ENCODE measurements at regions not wholly inside any gene's neighbourhood (a gene's known extent, or its start where the extent isn't known, plus 50 kb on each side); places are given as distances from the start of the nearest gene placed in this dataset.

- H3K27ac ChIP-seq (ENCODE audit: insufficient read depth, low read depth, low read length): no peak overlapping the region
- H3K4me2 ChIP-seq (ENCODE audit: insufficient read depth, low read length): no peak overlapping the region
- H3K9me1 ChIP-seq (replicated peaks; ENCODE audit: control insufficient read depth, extremely low read depth, insufficient read depth, low read length): no peaks in the 10 kb centered on the region
- no peaks in the 10 kb centered on the region for H3K9me3 ChIP-seq (replicated peaks; ENCODE audit: control insufficient read depth, insufficient read depth, low read length)
- H4K20me1 ChIP-seq (replicated peaks; ENCODE audit: control insufficient read depth, extremely low read depth, insufficient read depth, low read length): no peaks in the 10 kb centered on the region
- ChIA-PET POLR2A (no interaction called here), CTCF (no interaction called here)
- no peak overlapping the region for H3K9ac ChIP-seq (replicated peaks; ENCODE audit: extremely low read depth, insufficient read depth, low read length)
- FAIRE-seq (no peak), DNase-seq (ENCODE audit: low read depth, low spot score) (no peak)
- peaks cover 5% of the 10 kb centered on the region for H3K4me1 ChIP-seq (ENCODE audit: control insufficient read depth, extremely low read depth, insufficient read depth, low read length)
- dilution Hi-C loops (cut with MboI; ENCODE audit: extremely low pct_ligation_motif_present, low sequenced_read_pairs): no loop called here
- H3K36me3 ChIP-seq (ENCODE audit: control insufficient read depth in 2 of 2, extremely low read depth in 1 of 2, insufficient read depth in 2 of 2, low read length in 2 of 2): no peaks in the 10 kb centered on the region
- intact Hi-C loops (cut with micrococcal nuclease): no loop called here
- no peaks in the 10 kb centered on the region for H3K79me2 ChIP-seq (ENCODE audit: control insufficient read depth, insufficient read depth, low read length)
- BruUV-seq (replicated peaks): no TSS peak
- no peaks in the 10 kb centered on the region for H3K27me3 ChIP-seq (ENCODE audit: control insufficient read depth in 2 of 2, insufficient read depth in 2 of 2, low read length in 2 of 2)
- H3K4me3 ChIP-seq (replicated peaks in 1 of 3; ENCODE audit: insufficient read depth in 1 of 3, low read depth in 1 of 3, low read length in 3 of 3): no peak overlapping the region
- no peak overlapping the region for H2AFZ ChIP-seq (ENCODE audit: low read depth, low read length)
- TF ChIP-seq POLR2A (IDR thresholded peaks at IDR 0.05; ENCODE audit: low read depth, low read length) (no peak), EZH2 (IDR thresholded peaks at IDR 0.05; ENCODE audit: borderline replicate concordance, low read depth, low read length, severe bottlenecking) (no peak), JUN (IDR thresholded peaks at IDR 0.05; ENCODE audit: borderline replicate concordance, insufficient read depth, insufficient read length, low read depth) (no peak), GATA2 (IDR thresholded peaks at IDR 0.05; ENCODE audit: insufficient read depth, insufficient read length, low read depth, low read length) (no peak), CTCF (IDR thresholded peaks at IDR 0.05; ENCODE audit: extremely low read depth in 1 of 2, insufficient read depth in 1 of 2, low read depth in 1 of 2, low read length in 2 of 2) (no peak), POLR2AphosphoS5 (IDR thresholded peaks at IDR 0.05; ENCODE audit: insufficient read depth, low read depth, low read length) (no peak), MYC (IDR thresholded peaks at IDR 0.05; ENCODE audit: low read depth, low read length) (no peak)
Measured at GRCh38 chr18:41714872-41715271, 240.2 kb upstream of the PIK3C3 start.

All from endothelial cell of umbilical vein (primary cell).